GM21723 (cell line): ENCODE measurements at regions not wholly inside any gene's neighbourhood (a gene's known extent, or its start where the extent isn't known, plus 50 kb on each side); places are given as distances from the start of the nearest gene placed in this dataset.

Source experiments
- ATAC-seq: cut with Tn5 transposase; IDR thresholded peaks from one replicate; pipeline ENCODE4 v1.9.1; 2021; ENCODE audit warnings: mild to moderate bottlenecking, moderate library complexity; ENCODE audit not compliant: unreplicated experiment

DNA sequence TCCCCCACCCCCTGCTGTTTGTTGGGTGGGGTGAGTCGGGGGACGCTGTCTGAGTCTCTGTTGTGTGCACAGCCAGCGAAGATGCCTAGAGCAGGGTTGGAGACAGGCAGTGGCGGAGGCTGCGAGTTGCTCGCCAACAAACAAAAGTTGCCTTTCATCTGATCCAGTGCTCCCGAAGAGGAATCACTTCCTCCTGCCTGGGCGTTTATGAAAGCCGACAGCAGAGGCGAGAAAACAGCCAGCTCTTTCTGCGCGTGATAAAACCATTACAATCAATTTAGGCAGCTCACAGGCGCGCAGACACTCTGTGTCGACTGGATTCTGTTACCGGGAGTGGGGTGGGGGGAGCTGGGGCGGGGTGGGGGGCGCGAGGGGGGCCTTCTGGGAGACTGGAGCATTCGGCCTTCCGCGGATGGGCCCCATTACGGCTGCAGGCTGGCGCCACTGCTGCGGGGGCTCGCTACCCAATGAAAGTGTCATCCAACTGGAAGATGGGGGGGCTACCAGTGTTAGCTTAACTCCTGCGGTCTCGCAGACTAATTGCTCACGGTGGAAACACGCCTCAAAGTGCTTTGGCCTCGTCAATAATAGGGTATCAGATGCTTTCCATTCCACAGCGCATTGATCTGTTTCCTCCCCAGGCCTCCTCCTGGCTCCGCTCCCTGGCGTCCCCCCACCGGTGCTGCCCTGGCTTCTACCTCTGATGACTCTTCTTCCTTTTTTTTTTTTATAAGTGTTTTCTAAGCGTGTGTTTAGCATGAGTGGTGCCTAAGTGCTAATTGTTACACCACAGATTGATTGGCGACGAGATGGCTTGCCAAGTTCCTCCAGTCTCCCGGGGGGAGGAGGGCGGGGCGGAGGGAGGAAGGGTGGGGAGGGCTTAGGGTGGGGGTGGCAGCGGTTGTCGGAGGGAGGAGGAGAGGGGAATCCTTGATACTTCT lies 678.4 kb downstream of the MED13L start:
- ATAC-seq: no peak

DNA sequence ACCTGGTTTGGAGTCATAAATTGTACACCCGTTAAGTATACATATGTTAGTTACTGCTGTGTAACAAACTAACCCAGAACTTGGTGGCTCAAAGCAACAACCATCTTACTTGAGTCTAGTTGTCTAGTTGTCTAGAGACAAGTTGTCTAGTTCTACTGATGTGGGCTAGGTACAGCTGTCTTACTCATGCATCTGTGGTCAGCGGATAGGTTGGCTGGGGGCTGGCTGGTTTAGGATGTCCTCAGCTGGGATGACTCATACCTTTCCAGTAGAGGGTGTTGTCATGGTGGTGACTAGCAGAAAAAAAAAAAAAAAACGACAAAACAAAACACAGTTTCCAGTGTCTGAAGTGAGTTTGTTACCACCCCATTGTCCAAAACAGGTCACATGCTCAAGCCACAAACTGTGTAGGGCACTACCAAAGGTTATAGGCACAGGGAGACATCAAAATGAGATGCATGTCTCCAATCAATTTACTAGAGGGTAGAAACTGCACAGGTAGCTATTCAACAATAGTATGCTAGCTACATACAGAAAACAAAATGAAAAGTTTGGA lies 680.3 kb downstream of the MED13L start:
- ATAC-seq: no peak

DNA sequence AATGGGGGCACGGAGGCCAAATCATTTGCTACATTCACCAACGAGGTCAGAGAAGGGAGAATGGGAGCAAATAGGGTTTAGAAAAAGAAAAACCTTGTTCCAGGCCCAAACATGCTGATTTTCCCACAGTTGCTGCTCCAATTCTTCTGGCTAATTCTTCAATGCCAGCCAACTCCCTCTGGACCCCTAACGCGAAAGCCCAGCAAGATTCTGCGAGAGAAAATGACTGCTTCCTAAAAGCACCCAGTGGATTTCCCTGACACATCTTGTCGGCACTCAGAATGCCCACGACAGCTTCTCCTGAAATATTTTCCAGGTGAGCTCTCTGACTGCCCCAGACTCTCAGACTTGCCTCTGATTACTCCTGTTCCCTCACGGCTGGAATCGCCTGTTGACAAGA lies 689.4 kb downstream of the MED13L start:
- no peak for ATAC-seq

- no peak for ATAC-seq
Observed at GRCh38 chr12:115584156-115584555, 693.3 kb downstream of the MED13L start.

GRCh38 chr12:115583591-115583990 lies 693.9 kb downstream of the MED13L start:
- no peak for ATAC-seq

GRCh38 chr12:115577401-115577800 lies 700.1 kb downstream of the MED13L start:
- no peak for ATAC-seq

DNA sequence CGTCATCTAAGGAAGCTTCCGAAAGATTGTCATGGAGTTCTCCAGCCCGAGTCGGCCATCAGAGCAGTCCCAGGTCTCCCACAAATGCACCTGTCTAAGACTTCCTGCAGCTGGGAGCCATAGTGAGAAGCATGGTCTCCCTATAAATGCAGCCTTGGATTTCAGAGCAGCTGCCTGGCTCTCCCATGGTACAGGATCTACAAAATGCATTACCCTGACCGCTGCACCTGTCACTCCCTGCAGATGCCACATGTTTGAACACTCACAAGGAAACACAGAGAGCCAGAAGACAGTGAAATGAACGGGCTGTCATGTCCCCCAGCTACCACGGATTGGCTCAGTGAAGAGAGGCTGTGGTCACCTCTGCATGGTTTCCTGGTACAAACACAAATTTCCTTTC lies 702.7 kb downstream of the MED13L start:
- no peak for ATAC-seq

- ATAC-seq: peak; percentile 87
Observed at GRCh38 chr12:115572440-115572839, 705.1 kb downstream of the MED13L start.

- ATAC-seq: no peak
Observed at GRCh38 chr12:115571446-115571845, 706.0 kb downstream of the MED13L start.

DNA sequence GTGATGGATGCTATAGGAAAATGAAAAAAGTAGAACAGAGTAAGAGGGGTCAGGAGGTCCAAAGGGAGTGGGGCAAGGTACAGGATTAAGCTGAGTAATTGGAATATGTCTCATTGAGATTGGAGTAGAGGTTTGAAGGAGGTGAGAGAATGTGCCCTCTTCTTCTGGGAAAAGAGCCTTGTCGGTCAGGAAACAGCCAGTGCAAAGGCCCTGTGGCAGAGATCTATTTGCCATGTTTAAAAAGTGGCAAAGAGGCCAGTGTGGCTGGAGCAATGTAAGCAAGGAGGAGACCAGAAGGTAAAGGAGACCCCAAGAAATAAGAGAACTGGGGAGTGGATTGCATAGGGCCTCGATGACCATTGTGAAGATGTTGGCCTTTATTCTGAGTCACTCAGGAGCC lies 706.5 kb downstream of the MED13L start:
- ATAC-seq: no peak

DNA sequence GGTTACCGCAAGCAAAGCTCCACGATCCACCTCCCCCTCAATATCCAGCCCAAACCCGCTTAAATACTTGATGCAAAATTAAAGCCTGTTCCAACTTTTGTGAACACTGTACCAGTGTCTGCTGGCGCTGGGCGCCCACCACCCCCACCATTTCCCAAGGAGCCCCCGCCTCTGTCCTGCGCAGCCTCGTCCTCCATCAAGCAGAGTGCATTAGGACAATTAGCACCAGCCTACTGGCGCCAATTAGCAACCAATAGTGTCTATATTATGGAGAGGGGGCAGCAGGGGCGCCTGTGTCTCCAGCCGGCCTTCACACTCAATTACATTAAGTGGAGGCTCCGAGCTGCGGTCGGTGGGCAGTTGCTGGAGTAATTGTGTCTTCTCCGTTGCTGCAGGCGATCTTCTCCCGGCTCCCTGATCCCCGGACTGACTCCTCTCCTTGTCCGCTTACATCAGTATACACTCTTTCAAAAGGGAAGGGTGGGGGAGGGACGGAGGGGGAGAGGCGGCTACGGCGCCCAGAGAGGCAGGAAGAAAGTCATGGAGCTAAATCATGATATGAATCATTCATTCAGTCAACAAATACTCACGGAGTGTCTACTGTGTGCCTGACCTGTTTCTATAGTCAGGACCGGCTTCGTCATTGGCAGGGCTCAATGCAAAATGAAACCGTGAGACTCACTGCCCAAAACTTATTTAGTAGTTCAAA lies 707.3 kb downstream of the MED13L start:
- no peak for ATAC-seq

DNA sequence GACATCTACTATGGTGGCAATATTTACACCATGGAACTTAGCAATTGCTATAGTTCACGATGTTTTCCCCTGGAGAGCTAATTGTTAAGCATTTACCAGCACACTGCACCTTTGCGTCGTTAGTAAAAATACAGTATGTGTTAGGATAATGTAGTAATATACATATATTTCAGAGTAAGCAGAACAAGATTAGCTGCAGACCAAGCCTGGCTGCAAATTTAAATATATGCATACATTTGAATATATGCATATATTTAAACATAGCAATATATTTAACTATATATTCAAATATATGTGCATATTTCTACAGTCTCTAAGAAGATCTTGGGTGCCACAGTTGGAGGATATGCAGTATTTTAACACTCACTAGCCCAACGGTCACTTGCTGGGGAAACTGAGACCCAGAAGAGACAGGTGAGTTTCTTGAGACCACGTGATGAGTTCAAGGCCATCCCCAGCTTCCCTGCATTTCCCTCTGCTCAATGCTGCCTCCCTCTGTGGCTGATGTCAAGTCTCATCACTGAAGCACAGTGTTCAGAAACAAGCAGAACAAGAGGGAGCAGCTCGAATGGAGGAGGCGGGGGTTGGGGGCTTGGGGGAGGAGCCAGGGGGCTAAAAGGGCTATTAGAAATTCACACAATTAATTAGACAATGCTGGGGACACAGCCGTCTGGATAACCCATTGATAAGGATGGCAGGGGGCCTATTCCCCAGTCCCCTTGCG lies 708.0 kb downstream of the MED13L start:
- no peak for ATAC-seq

- ATAC-seq: no peak
Observed at GRCh38 chr12:115558281-115558680, 719.2 kb downstream of the MED13L start.

DNA sequence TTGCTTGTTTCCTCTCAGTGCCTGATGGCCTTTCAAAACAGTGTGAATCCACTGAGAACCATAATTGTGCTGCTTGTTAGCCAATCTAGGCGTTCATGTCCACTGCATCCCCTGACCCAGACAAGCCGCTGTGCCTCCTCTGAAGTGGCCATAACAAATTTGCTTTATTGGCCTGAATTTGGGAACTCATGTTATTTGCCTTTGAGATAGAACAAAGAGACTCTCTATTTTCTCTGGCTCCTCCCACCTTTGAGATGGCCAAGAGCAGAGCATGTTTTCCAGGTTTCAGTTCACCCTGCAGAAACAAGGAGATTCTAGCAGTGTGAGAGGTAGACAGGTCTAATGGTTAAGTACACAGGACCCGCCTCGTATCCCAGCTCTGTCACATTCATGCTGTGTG lies 723.9 kb downstream of the MED13L start:
- no peak for ATAC-seq

DNA sequence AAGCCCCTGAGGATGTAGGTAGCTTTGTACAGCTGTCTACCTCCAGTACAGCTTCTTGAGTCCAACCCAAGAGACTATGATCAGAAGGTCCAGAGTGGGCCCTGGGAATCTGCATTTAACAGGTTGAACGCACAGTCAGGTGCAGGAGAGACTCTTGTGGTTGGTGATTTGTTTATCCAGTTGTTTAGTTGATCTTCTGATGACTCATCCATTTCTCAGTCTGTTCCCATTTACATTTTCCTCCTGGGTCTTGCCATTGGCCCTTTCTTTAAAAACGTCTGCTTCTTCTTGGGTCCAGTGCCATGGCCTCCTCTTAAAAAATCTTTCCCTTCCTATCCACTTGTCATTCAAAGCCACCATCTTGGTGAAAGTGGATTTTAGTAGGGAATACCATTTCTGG lies 734.2 kb downstream of the MED13L start:
- no peak for ATAC-seq

DNA sequence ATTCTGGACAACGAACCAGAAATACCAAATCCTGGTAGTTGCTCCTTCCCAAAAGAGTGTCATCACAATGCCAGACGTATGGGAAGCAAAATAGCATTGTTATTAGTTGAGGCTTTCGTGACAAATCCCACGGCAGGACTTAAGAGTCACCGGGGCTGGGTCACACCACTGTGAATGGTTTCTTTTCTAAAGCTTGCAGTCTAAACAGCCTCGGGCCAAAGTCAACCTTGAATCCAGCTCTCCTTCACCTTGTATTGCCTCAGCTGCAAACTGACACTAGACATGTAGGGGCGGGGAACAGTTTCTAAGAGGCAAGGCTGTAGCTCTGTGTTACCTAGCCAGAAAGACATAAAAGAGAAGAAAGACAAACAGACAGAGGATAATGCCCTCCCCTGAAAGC lies 734.8 kb downstream of the MED13L start:
- no peak for ATAC-seq

- ATAC-seq: no peak
Observed at GRCh38 chr12:115541891-115542421, 735.5 kb downstream of the MED13L start.

- no peak for ATAC-seq
Observed at GRCh38 chr12:115528466-115528865, 749.0 kb downstream of the MED13L start.

DNA sequence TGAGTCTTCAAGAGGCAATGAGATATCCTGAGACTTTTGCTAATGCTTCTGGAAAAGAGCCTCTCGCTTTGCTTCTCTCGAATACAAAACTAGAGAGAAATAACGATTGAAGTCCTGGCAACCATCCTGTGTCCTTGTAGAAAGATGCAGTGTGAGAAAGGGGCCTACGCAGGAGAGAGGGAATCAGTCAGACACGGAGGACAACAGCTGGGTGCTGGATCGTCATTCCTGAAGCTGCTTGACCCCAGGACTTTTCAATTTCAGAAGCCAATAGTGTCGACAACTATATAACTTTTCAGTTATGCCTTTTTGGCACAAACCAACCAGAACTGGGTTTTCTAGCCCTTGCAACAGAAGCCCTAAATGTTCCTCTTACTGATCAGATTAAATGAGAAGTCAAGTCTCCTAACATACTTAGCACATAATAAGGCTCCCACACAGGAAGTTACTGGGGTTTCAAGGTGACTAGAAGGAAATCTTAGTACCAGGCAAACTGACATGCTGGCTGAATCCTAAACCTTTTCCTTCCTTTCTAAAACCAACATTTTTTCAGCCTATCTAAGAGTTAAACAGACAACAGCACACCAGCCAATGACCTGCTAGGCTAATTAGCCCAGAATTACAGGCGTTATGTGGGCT lies 755.6 kb downstream of the MED13L start:
- no peak for ATAC-seq

DNA sequence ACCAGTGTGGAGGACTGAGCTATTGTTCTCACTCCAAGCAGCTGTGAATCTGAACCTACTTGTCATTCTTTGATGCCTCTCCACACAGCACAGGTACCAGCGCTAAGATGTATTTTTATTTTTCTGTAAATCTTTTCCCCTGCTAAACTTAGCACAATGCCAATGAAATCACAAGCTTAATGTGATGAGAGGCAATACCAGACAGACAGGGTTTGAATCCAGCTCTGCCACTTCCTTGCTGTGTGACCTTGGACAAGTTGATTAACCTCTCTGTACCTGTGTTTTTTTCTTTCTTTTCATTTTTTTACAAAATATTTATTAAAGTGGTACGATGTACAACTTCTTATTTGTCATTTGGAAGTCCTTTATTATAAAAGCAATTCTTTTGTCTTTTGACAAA lies 757.6 kb downstream of the MED13L start:
- no peak for ATAC-seq
